Thyroid gland (tissue), 4 donors: ENCODE measurements at regions not wholly inside any gene's neighbourhood (a gene's known extent, or its start where the extent isn't known, plus 50 kb on each side); places are given as distances from the start of the nearest gene placed in this dataset.

Experiments
- DNase-seq, 2 donors: peaks; one replicate each; pipeline ENCODE4 v3.0.0-alpha.2; 2019
- H3K27ac ChIP-seq, 3 donors: fragments of 200-600 bp; sonication (generic); 1 replicate in 2 of 3; 2 replicates in 1 of 3; pipeline ENCODE4 v1.5.1; 2016 to 2019; ENCODE audit warnings: mild to moderate bottlenecking in 1 of 3, moderate library complexity in 1 of 3
- H3K27me3 ChIP-seq: fragments of 200-600 bp; sonication (generic); one replicate; pipeline ENCODE4 v1.5.1; 2019
- H3K36me3 ChIP-seq, 2 donors: fragments of 200-600 bp; sonication (generic); one replicate each; pipeline ENCODE4 v1.5.1; 2016 to 2019
- H3K4me1 ChIP-seq, 2 donors: fragments of 200-600 bp; sonication (generic); one replicate each; pipeline ENCODE4 v1.5.1; 2017 to 2019
- H3K4me3 ChIP-seq, 3 donors: fragments of 200-600 bp; sonication (generic); replicated peaks in 1 of 3; 1 replicate in 2 of 3; 2 replicates in 1 of 3; pipeline ENCODE4 v1.5.1; 2016; ENCODE audit warnings: mild to moderate bottlenecking in 1 of 3
- H3K9me3 ChIP-seq: fragments of 200-600 bp; sonication (generic); one replicate; pipeline ENCODE4 v1.5.1; 2017
- CTCF ChIP-seq, 6 experiments: fragments of 200-600 bp in 3 of 6; fragments of 450-650 bp in 3 of 6; sonication (generic) in 3 of 6; IDR thresholded peaks; one replicate each; pipeline ENCODE4 v1.5.1; 2016 to 2019; ENCODE audit warnings: antibody characterized with exemption in 6 of 6, mild to moderate bottlenecking in 2 of 6, inconsistent platforms in 1 of 6, moderate library complexity in 1 of 6
- POLR2A ChIP-seq, 2 donors: fragments of 450-650 bp; IDR thresholded peaks; one replicate each; pipeline ENCODE4 v1.6.1; 2017; ENCODE audit warnings: antibody characterized with exemption in 2 of 2, mild to moderate bottlenecking in 2 of 2, moderate library complexity in 1 of 2
- WGBS, 2 donors: methylation state at CpG; one replicate each; pipeline ENCODE4 v1.1.5; 2017; 5-methylcytosine and 5-hydroxymethylcytosine counted together
- intact Hi-C: fragments of 100-400 bp; cut with DNase I; formaldehyde crosslinking; loops from one replicate; pipeline ENCODE4 v1.15.1; 2023

- no peaks in the 10 kb centered on the region for H3K9me3 ChIP-seq
- no peaks in the 10 kb centered on the region for H3K27me3 ChIP-seq
- TF ChIP-seq POLR2A (IDR thresholded peaks at IDR 0.05) (no peak), CTCF (IDR thresholded peaks at IDR 0.05) (no peak)
- intact Hi-C loops, result no loop called here
- no peak overlapping the region for H3K27ac ChIP-seq
- DNase-seq, result no peak
- H3K4me3 ChIP-seq, result no peak overlapping the region
- no peaks in the 10 kb centered on the region for H3K36me3 ChIP-seq
- 84 to 100% methylated on average over 1 of the region's 1 CpG for WGBS, 2 donors
- H3K4me1 ChIP-seq, result no peaks in the 10 kb centered on the region
Observed at GRCh38 chr1:143727263-143727662, 244.5 kb downstream of the FAM72C start.

- Histone ChIP-seq H3K4me1 (no peaks in the 10 kb centered on the region), H3K4me3 (no peak overlapping the region), H3K36me3 (no peaks in the 10 kb centered on the region), H3K9me3 (no peaks in the 10 kb centered on the region), H3K27ac (no peak overlapping the region), H3K27me3 (no peaks in the 10 kb centered on the region)
- 39 to 47% methylated on average over 5 to 7 of the region's 7 CpGs for WGBS, 2 donors
- intact Hi-C loops, result no loop called here
- no peak for TF ChIP-seq POLR2A (IDR thresholded peaks at IDR 0.05)
- TF ChIP-seq CTCF (IDR thresholded peaks at IDR 0.05), result no peak
- no peak for DNase-seq
Observed at GRCh38 chr1:143721024-143721373, 250.8 kb downstream of the FAM72C start.

- 22 to 24% methylated on average over 23 to 24 of the region's 24 CpGs for WGBS, 2 donors
- no peak for DNase-seq
- Histone ChIP-seq H3K27ac (no peak overlapping the region), H3K27me3 (no peaks in the 10 kb centered on the region), H3K4me3 (no peak overlapping the region), H3K9me3 (no peaks in the 10 kb centered on the region), H3K4me1 (no peaks in the 10 kb centered on the region), H3K36me3 (no peaks in the 10 kb centered on the region)
- no peak for TF ChIP-seq CTCF (IDR thresholded peaks at IDR 0.05)
- no peak for TF ChIP-seq POLR2A (IDR thresholded peaks at IDR 0.05)
- intact Hi-C loops, result no loop called here
Observed at GRCh38 chr1:143720087-143721023, 251.4 kb downstream of the FAM72C start.

- Histone ChIP-seq H3K9me3 (no peaks in the 10 kb centered on the region), H3K27me3 (no peaks in the 10 kb centered on the region), H3K4me1 (no peaks in the 10 kb centered on the region), H3K27ac (no peak overlapping the region), H3K36me3 (no peaks in the 10 kb centered on the region), H3K4me3 (no peak overlapping the region)
- intact Hi-C loops, result no loop called here
- 73 to 92% methylated on average over 2 of the region's 2 CpGs for WGBS, 2 donors
- TF ChIP-seq CTCF (IDR thresholded peaks at IDR 0.05) (no peak), POLR2A (IDR thresholded peaks at IDR 0.05) (no peak)
- DNase-seq, result no peak
Observed at GRCh38 chr1:143718524-143718923, 253.3 kb downstream of the FAM72C start.

- no peak for DNase-seq
- no peaks in the 10 kb centered on the region for H3K9me3 ChIP-seq
- no peaks in the 10 kb centered on the region for H3K4me1 ChIP-seq
- TF ChIP-seq POLR2A (IDR thresholded peaks at IDR 0.05) (no peak), CTCF (IDR thresholded peaks at IDR 0.05) (no peak)
- no peaks in the 10 kb centered on the region for H3K27me3 ChIP-seq
- no peaks in the 10 kb centered on the region for H3K36me3 ChIP-seq
- intact Hi-C loops, result no loop called here
- H3K27ac ChIP-seq, result no peak overlapping the region
- 24 to 36% methylated on average over 12 to 16 of the region's 16 CpGs for WGBS, 2 donors
- no peak overlapping the region for H3K4me3 ChIP-seq
Observed at GRCh38 chr1:143718021-143718420, 253.8 kb downstream of the FAM72C start.
